ENCODE measurements at regions not wholly inside any gene's neighbourhood (a gene's known extent, or its start where the extent isn't known, plus 50 kb on each side); places are given as distances from the start of the nearest gene placed in this dataset.

DNA sequence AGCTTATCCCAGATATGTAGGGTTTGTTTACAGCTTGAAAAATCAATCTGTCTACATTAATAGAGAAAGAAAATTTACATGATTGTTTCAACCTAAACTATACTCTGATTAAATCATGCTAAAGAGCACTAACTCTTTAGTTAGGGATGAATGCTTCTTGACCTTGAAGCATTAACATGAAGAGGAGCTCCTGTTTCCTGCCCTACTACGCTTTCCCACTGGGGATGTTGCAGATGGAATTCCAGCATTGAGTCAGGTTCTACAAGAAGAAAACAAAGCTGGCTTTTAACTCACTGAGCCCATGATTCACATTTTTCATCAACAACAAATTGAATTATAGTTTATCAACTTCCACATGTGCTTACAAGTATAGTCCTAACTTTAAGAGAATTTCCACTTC is 471.3 kb downstream of the TMEM232 start:
- no peak overlapping the region for H2BK120ac ChIP-seq (ENCODE audit: low read depth, low read length)
- no peak overlapping the region for H4K8ac ChIP-seq (ENCODE audit: low read depth in 2 of 2, low read length in 2 of 2)
- H3K18ac ChIP-seq (ENCODE audit: low read depth, low read length): no peak overlapping the region
- H3K4ac ChIP-seq (ENCODE audit: low read depth, low read length): no peak overlapping the region
- H3K14ac ChIP-seq (replicated peaks; ENCODE audit: low read depth, low read length): no peak overlapping the region
- H3K27me3 ChIP-seq (ENCODE audit: control insufficient read depth, insufficient read depth, low read length): no peaks in the 10 kb centered on the region
- DNase-seq (no peak), ATAC-seq (ENCODE audit: low read depth) (no peak)
- no peaks in the 10 kb centered on the region for H4K20me1 ChIP-seq (ENCODE audit: insufficient read depth, low read length)
- dilution Hi-C loops (cut with HindIII; ENCODE audit: low sequenced_read_pairs, unreplicated experiment) (no loop called here), intact Hi-C loops (cut with micrococcal nuclease) (no loop called here), in situ Hi-C loops (cut with MboI; ENCODE audit: low sequenced_read_pairs) (no loop called here)
- no peaks in the 10 kb centered on the region for H3K4me1 ChIP-seq (ENCODE audit: control insufficient read depth, insufficient read depth, low read length)
- no peak overlapping the region for H3K4me2 ChIP-seq (ENCODE audit: low read depth, low read length)
- H3K36me3 ChIP-seq (ENCODE audit: control insufficient read depth, insufficient read depth, low read length): no peaks in the 10 kb centered on the region
- no peaks in the 10 kb centered on the region for H3K9me1 ChIP-seq (ENCODE audit: insufficient read depth, low read length)
- H3K27ac ChIP-seq (ENCODE audit: insufficient read depth, low read length): no peak overlapping the region
- no peak overlapping the region for H3K23ac ChIP-seq (ENCODE audit: low read depth, low read length)
- H3K9ac ChIP-seq (ENCODE audit: low read depth, low read length): no peak overlapping the region
- ChIA-PET POLR2A (ENCODE audit: unreplicated experiment) (no interaction called here), CTCF (no interaction called here)
- H3K56ac ChIP-seq (ENCODE audit: extremely low read depth, insufficient read depth, low read length): no peak overlapping the region
- no peaks in the 10 kb centered on the region for H3K79me1 ChIP-seq (ENCODE audit: low read depth in 1 of 2, low read length in 2 of 2)
- H2BK15ac ChIP-seq (ENCODE audit: low read depth, low read length): no peak overlapping the region
- H3K9me3 ChIP-seq (ENCODE audit: control insufficient read depth, insufficient read depth, low read length): no peaks in the 10 kb centered on the region
- no peak overlapping the region for H2AFZ ChIP-seq (replicated peaks; ENCODE audit: low read length, poor library complexity)
- no peak overlapping the region for H2BK5ac ChIP-seq (ENCODE audit: low read depth, low read length, poor library complexity, severe bottlenecking)
- H2AK5ac ChIP-seq (ENCODE audit: low read depth, low read length): no peak overlapping the region
- no peak overlapping the region for H4K91ac ChIP-seq (ENCODE audit: insufficient read depth, low read depth, low read length)
- no peak overlapping the region for H4K5ac ChIP-seq (ENCODE audit: low read depth, low read length)
- H2AK9ac ChIP-seq (replicated peaks; ENCODE audit: low read depth, low read length, poor library complexity): no peak overlapping the region
- H3K4me3 ChIP-seq (ENCODE audit: insufficient read depth, low read depth, low read length): no peak overlapping the region
- BruUV-seq (replicated peaks): no TSS peak
- WGBS, 2 experiments (ENCODE audit: extremely low coverage in 2 of 2, insufficient read length in 1 of 2): no CpG with 5 or more reads among the region's 1 CpG
- TF ChIP-seq CEBPB (IDR thresholded peaks at IDR 0.05; ENCODE audit: low read depth, low read length) (no peak), MAZ (IDR thresholded peaks at IDR 0.05; ENCODE audit: borderline replicate concordance, low read depth, low read length) (no peak), BHLHE40 (IDR thresholded peaks at IDR 0.05; ENCODE audit: low read depth, low read length) (no peak), RAD21 (IDR thresholded peaks at IDR 0.05; ENCODE audit: low read length) (no peak), CHD1 (IDR thresholded peaks at IDR 0.05; ENCODE audit: low read depth, low read length) (no peak), SMC3 (IDR thresholded peaks at IDR 0.05; ENCODE audit: low read depth, low read length) (no peak), MXI1 (IDR thresholded peaks at IDR 0.05; ENCODE audit: borderline replicate concordance, low read depth, low read length) (no peak), POLR2A (IDR thresholded peaks at IDR 0.05; ENCODE audit: low read depth, low read length) (no peak), RCOR1 (IDR thresholded peaks at IDR 0.05; ENCODE audit: insufficient replicate concordance, low read length) (no peak), FOS (IDR thresholded peaks at IDR 0.05; ENCODE audit: low read depth, low read length) (no peak), RFX5 (IDR thresholded peaks at IDR 0.05; ENCODE audit: low read depth, low read length) (no peak), MAFK (IDR thresholded peaks at IDR 0.05; ENCODE audit: low read depth, low read length) (no peak), NFE2L2 (IDR thresholded peaks at IDR 0.05; ENCODE audit: low read depth, low read length) (no peak)
- TF ChIP-seq, protein P1, sequence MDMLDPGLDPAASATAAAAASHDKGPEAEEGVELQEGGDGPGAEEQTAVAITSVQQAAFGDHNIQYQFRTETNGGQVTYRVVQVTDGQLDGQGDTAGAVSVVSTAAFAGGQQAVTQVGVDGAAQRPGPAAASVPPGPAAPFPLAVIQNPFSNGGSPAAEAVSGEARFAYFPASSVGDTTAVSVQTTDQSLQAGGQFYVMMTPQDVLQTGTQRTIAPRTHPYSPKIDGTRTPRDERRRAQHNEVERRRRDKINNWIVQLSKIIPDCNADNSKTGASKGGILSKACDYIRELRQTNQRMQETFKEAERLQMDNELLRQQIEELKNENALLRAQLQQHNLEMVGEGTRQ (IDR thresholded peaks at IDR 0.05; ENCODE audit: low read depth, low read length): no peak
- TF ChIP-seq, protein P2, sequence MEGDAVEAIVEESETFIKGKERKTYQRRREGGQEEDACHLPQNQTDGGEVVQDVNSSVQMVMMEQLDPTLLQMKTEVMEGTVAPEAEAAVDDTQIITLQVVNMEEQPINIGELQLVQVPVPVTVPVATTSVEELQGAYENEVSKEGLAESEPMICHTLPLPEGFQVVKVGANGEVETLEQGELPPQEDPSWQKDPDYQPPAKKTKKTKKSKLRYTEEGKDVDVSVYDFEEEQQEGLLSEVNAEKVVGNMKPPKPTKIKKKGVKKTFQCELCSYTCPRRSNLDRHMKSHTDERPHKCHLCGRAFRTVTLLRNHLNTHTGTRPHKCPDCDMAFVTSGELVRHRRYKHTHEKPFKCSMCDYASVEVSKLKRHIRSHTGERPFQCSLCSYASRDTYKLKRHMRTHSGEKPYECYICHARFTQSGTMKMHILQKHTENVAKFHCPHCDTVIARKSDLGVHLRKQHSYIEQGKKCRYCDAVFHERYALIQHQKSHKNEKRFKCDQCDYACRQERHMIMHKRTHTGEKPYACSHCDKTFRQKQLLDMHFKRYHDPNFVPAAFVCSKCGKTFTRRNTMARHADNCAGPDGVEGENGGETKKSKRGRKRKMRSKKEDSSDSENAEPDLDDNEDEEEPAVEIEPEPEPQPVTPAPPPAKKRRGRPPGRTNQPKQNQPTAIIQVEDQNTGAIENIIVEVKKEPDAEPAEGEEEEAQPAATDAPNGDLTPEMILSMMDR (conservative IDR thresholded peaks at IDR 0.05; ENCODE audit: low read depth, low read length): no peak
- TF ChIP-seq, protein P3, sequence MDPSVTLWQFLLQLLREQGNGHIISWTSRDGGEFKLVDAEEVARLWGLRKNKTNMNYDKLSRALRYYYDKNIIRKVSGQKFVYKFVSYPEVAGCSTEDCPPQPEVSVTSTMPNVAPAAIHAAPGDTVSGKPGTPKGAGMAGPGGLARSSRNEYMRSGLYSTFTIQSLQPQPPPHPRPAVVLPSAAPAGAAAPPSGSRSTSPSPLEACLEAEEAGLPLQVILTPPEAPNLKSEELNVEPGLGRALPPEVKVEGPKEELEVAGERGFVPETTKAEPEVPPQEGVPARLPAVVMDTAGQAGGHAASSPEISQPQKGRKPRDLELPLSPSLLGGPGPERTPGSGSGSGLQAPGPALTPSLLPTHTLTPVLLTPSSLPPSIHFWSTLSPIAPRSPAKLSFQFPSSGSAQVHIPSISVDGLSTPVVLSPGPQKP (IDR thresholded peaks at IDR 0.05; ENCODE audit: borderline replicate concordance, low read depth, low read length): no peak
- no peak overlapping the region for H2BK20ac ChIP-seq (ENCODE audit: low read depth, low read length)

Data from IMR-90 (cell line).